GM12878 (cell line): ENCODE measurements at regions not wholly inside any gene's neighbourhood (a gene's known extent, or its start where the extent isn't known, plus 50 kb on each side); places are given as distances from the start of the nearest gene placed in this dataset.

Source experiments
- ATAC-seq: fragments of 200-7000 bp; cut with Tn5 transposase; 3 replicates; pipeline ENCODE4 v1.9.1; 2020; ENCODE audit warnings: mild to moderate bottlenecking, moderate library complexity
- BruUV-seq: library from RNA; stranded (reverse); fragments of 400-500 nt; replicated peaks from 2 replicates; lab custom pipeline; 2021; lab: Mats Ljungman, UMichigan
- CTCF ChIA-PET: fragments of 300-600 bp; sonication (Branson Sonifier 250); formaldehyde crosslinking; extraction: SDS; loops from one replicate; lab custom pipeline; 2021; ENCODE audit warnings: inconsistent platforms; lab: Yijun Ruan, JAX
- POLR2A ChIA-PET: fragments of 350-600 bp; formaldehyde crosslinking; extraction: SDS; loops from one replicate; lab custom pipeline; 2021; ENCODE audit warnings: inconsistent platforms; lab: Charles Lee
- RAD21 ChIA-PET: fragments of 300-600 bp; sonication (Branson Sonifier 250); formaldehyde crosslinking; loops from one replicate; lab custom pipeline; 2023; ENCODE audit warnings: antibody characterized with exemption; ENCODE audit not compliant: unreplicated experiment; lab: Charles Lee
- SMC1A ChIA-PET: fragments of 300-600 bp; sonication (Branson Sonifier 250); formaldehyde crosslinking; loops from one replicate; lab custom pipeline; 2023; ENCODE audit not compliant: unreplicated experiment, uncharacterized antibody; lab: Charles Lee
- DNase-seq: peaks from one replicate; pipeline ENCODE4 v3.0.0-alpha.2; 2011; ENCODE audit warnings: low read depth, low spot score
- FAIRE-seq: peaks from 3 replicates; lab custom pipeline; 2011; peaks lifted over from hg19 to GRCh38; lab: Jason Lieb, UNC
- H2AFZ ChIP-seq: 2 replicates; pipeline ENCODE4 v1.6.0; 2011; ENCODE audit warnings: low read depth, low read length, control low read depth; ENCODE audit not compliant: control insufficient read depth
- H3K27ac ChIP-seq: 2 replicates; pipeline ENCODE4 v1.5.1; 2011; ENCODE audit warnings: control low read depth; ENCODE audit not compliant: control insufficient read depth, insufficient read depth
- H3K27me3 ChIP-seq, 2 experiments: replicated peaks in 1 of 2; 2 replicates each; pipeline versions ENCODE4 v1.6.0 to v1.6.1; 2011; ENCODE audit warnings: low read length in 1 of 2; ENCODE audit not compliant: control insufficient read depth in 2 of 2, insufficient read depth in 2 of 2
- H3K36me3 ChIP-seq, 2 experiments: 2 replicates each; pipeline ENCODE4 v1.5.1; 2011; ENCODE audit warnings: low read length in 1 of 2; ENCODE audit not compliant: control insufficient read depth in 2 of 2, insufficient read depth in 2 of 2
- H3K4me1 ChIP-seq: 2 replicates; pipeline ENCODE4 v1.6.1; 2011; ENCODE audit warnings: mild to moderate bottlenecking, low read length, moderate library complexity, mixed read lengths; ENCODE audit not compliant: control insufficient read depth, insufficient read depth
- H3K4me2 ChIP-seq: 2 replicates; pipeline ENCODE4 v1.6.0; 2011; ENCODE audit warnings: control low read depth; ENCODE audit not compliant: control insufficient read depth, insufficient read depth
- H3K4me3 ChIP-seq: fragments of 200-600 bp; sonication (generic); 2 replicates; pipeline ENCODE4 v1.5.1; 2016
- H3K79me2 ChIP-seq: 2 replicates; pipeline ENCODE4 v1.6.0; 2011; ENCODE audit warnings: low read length; ENCODE audit not compliant: control insufficient read depth, insufficient read depth
- H3K9ac ChIP-seq: 2 replicates; pipeline ENCODE4 v1.8.0; 2011; ENCODE audit warnings: low read length, control low read depth, mixed read lengths; ENCODE audit not compliant: control insufficient read depth, insufficient read depth
- H3K9me3 ChIP-seq: replicated peaks from 3 replicates; pipeline ENCODE4 v1.5.1; 2011; ENCODE audit warnings: mild to moderate bottlenecking, low read length; ENCODE audit not compliant: control insufficient read depth, insufficient read depth
- H4K20me1 ChIP-seq: 2 replicates; pipeline ENCODE4 v1.6.0; 2011; ENCODE audit not compliant: control insufficient read depth, insufficient read depth
- FOXK2 ChIP-seq: fragments of 450-650 bp; IDR thresholded peaks from 2 replicates; pipeline ENCODE4 v1.6.1; 2017; ENCODE audit warnings: mild to moderate bottlenecking, moderate library complexity
- RAD21 ChIP-seq: IDR thresholded peaks from 2 replicates; pipeline ENCODE4 v1.6.1; 2011; ENCODE audit warnings: mild to moderate bottlenecking, low read depth, low read length, moderate library complexity; ENCODE audit not compliant: insufficient read depth
- SMC3 ChIP-seq: IDR thresholded peaks from 2 replicates; pipeline ENCODE4 v1.6.1; 2011; ENCODE audit warnings: low read length, improper control_type of control experiment, borderline replicate concordance
- ZNF207 ChIP-seq: fragments of 450-650 bp; IDR thresholded peaks from 2 replicates; pipeline ENCODE4 v1.6.1; 2014; ENCODE audit warnings: antibody characterized with exemption, mild to moderate bottlenecking, borderline replicate concordance
- WGBS: methylation state at CpG from one replicate; pipeline ENCODE4 v1.1.6; 2016; ENCODE audit warnings: low lambda C conversion rate; ENCODE audit not compliant: insufficient replicate concordance, insufficient coverage; ENCODE audit errors: missing lambda C conversion rate; 5-methylcytosine and 5-hydroxymethylcytosine counted together
- in situ Hi-C: fragments of 300-500 bp; cut with MboI; formaldehyde crosslinking; loops from 9 replicates; pipeline ENCODE4 v1.14.3; 2018; ENCODE audit warnings: mixed read lengths
- intact Hi-C: fragments of 100-400 bp; cut with micrococcal nuclease; formaldehyde crosslinking; loops from one replicate; pipeline ENCODE4 v1.14.2; 2022; ENCODE audit not compliant: unreplicated experiment
- TF ChIP-seq, protein P1 (sequence below), 3 experiments: IDR thresholded peaks in 2 of 3; conservative IDR thresholded peaks in 1 of 3; 2 replicates each; pipeline ENCODE4 v1.5.1; 2011; ENCODE audit warnings: low read depth in 3 of 3, low read length in 3 of 3, mild to moderate bottlenecking in 3 of 3, control low read depth in 2 of 3, moderate library complexity in 2 of 3, inconsistent platforms in 1 of 3, mixed read lengths in 1 of 3; ENCODE audit not compliant: control insufficient read depth in 2 of 3, insufficient read depth in 1 of 3; ENCODE audit errors: extremely low read depth in 1 of 3

DNA sequence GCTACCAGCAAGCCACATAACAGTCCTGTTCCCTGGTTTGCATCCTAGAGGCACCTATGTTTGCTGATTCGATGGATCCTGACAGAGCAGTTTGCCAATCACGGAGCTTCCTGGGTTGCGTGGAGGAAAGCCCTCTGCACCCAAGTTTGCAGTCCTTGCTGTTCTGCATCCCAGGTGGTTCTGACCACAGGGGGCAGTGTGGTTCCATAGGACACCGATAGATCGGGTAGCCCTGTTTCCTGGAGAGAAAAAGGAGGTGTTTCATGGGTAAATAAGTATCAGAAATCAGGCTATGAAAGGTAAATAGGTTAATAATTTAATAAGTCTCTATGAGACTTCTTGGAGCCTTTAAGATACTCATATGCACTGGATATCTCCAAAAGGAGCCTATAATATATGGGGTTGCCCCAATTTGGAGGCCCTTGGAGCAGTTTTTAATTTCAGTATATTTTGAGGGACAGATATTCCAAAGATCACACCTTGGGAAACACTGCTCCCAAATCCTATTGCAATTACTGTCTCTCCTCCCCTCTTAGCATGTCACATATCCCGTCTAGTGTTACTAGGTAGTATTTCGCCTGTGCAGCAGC, 194.6 kb upstream of the TPM1 start:
- 22% methylated on average over 7 of the region's 7 CpGs for WGBS
- Histone ChIP-seq H3K4me3 (no peak overlapping the region), H2AFZ (no peak overlapping the region), H4K20me1 (no peaks in the 10 kb centered on the region), H3K4me1 (no peaks in the 10 kb centered on the region), H3K4me2 (no peak overlapping the region), H3K79me2 (no peaks in the 10 kb centered on the region), H3K27ac (no peak overlapping the region), H3K27me3 (peaks cover 0 to 4% of the 10 kb centered on the region in 2 experiments; a peak in 2 of 4 replicates), H3K9ac (no peak overlapping the region), H3K36me3 (no peaks in the 10 kb centered on the region), H3K9me3 (no peaks in the 10 kb centered on the region)
- DNase-seq: no peak
- intact Hi-C loops: loop anchor here (2.0 kb wide), 1 partner anchor 245 kb away; no protein-coding TSS in a partner anchor
- ChIA-PET POLR2A (no interaction called here), CTCF (interaction anchor here (1.0 to 1.4 kb wide), 2 partner anchors 19 to 246 kb away, joined by 3 to 4 read pairs; no protein-coding TSS in a partner anchor), RAD21 (interaction anchor here (1.1 to 1.4 kb wide), 2 partner anchors 239 to 245 kb away, joined by 3 to 4 read pairs; no protein-coding TSS in a partner anchor), SMC1A (interaction anchor here (1.2 kb wide), 1 partner anchor 27 kb away, joined by 3 read pairs; no protein-coding TSS in a partner anchor)
- peak; percentile 65 for ATAC-seq
- no TSS peak for BruUV-seq
- no peak for FAIRE-seq
- TF ChIP-seq FOXK2 (no peak), RAD21 (peak; percentile 55), ZNF207 (no peak), SMC3 (peak; percentile 19; the same call in 1 of the 2 replicates)
- TF ChIP-seq, protein P1, sequence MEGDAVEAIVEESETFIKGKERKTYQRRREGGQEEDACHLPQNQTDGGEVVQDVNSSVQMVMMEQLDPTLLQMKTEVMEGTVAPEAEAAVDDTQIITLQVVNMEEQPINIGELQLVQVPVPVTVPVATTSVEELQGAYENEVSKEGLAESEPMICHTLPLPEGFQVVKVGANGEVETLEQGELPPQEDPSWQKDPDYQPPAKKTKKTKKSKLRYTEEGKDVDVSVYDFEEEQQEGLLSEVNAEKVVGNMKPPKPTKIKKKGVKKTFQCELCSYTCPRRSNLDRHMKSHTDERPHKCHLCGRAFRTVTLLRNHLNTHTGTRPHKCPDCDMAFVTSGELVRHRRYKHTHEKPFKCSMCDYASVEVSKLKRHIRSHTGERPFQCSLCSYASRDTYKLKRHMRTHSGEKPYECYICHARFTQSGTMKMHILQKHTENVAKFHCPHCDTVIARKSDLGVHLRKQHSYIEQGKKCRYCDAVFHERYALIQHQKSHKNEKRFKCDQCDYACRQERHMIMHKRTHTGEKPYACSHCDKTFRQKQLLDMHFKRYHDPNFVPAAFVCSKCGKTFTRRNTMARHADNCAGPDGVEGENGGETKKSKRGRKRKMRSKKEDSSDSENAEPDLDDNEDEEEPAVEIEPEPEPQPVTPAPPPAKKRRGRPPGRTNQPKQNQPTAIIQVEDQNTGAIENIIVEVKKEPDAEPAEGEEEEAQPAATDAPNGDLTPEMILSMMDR (IDR thresholded peaks at IDR 0.05 in 2 of 3, conservative IDR thresholded peaks at IDR 0.05 in 1 of 3; ENCODE audit: control insufficient read depth in 2 of 3, extremely low read depth in 1 of 3, insufficient read depth in 1 of 3, low read depth in 3 of 3, low read length in 3 of 3): peak; percentile 43 to 58 (median 46); a peak in 5 of 6 replicates
- in situ Hi-C loops: loop anchor here (10.0 kb wide), 1 partner anchor 247 kb away; no protein-coding TSS in a partner anchor
